ENCODE measurements at regions not wholly inside any gene's neighbourhood (a gene's known extent, or its start where the extent isn't known, plus 50 kb on each side); places are given as distances from the start of the nearest gene placed in this dataset.

DNA sequence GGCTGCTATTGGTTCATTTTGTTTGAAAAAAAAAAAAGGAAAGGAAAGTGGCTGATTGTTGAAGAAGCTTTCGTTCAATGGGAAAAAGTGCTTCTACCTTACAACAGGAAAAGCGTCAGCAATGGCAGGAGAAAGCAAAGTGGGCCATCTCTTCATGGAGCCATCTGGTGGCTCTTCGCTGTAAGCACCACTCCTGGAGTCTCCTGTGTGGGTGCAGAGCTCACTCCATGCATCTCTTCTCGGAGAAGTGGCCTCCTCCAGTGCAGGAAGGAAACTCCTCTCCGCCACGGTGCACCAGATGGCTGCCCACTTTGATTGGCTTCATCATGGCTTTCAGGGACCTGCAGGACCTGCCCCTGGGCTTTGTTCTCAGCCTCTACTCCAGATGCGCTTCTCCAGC, 250.9 kb downstream of the PTEN start:
- Histone ChIP-seq H3K36me3 (ENCODE audit: control insufficient read depth in 2 of 3, insufficient read depth in 3 of 3, low read length in 3 of 3) (no peaks in the 10 kb centered on the region), H3K27ac (ENCODE audit: low read depth in 2 of 2, low read length in 2 of 2) (no peak overlapping the region), H3K9me3 (ENCODE audit: control insufficient read depth in 2 of 3, insufficient read depth in 1 of 3, low read length in 3 of 3) (no peaks in the 10 kb centered on the region), H3K9ac (ENCODE audit: low read length in 3 of 3) (peak overlapping the region in 1 of 3 donors; percentile 4), H3K4me3 (ENCODE audit: low read length in 3 of 3) (no peak overlapping the region), H3K4me1 (ENCODE audit: control insufficient read depth in 2 of 3, insufficient read depth in 2 of 3, low read depth in 1 of 3, low read length in 3 of 3) (no peaks in the 10 kb centered on the region), H3K27me3 (ENCODE audit: control insufficient read depth, insufficient read depth, low read length) (no peaks in the 10 kb centered on the region)
- intact Hi-C loops (cut with DNase I), result no loop called here
- FAIRE-seq (no peak), DNase-seq (peak in 2 of 5 donors; percentile 35 to 42)
- TF ChIP-seq, protein P1, sequence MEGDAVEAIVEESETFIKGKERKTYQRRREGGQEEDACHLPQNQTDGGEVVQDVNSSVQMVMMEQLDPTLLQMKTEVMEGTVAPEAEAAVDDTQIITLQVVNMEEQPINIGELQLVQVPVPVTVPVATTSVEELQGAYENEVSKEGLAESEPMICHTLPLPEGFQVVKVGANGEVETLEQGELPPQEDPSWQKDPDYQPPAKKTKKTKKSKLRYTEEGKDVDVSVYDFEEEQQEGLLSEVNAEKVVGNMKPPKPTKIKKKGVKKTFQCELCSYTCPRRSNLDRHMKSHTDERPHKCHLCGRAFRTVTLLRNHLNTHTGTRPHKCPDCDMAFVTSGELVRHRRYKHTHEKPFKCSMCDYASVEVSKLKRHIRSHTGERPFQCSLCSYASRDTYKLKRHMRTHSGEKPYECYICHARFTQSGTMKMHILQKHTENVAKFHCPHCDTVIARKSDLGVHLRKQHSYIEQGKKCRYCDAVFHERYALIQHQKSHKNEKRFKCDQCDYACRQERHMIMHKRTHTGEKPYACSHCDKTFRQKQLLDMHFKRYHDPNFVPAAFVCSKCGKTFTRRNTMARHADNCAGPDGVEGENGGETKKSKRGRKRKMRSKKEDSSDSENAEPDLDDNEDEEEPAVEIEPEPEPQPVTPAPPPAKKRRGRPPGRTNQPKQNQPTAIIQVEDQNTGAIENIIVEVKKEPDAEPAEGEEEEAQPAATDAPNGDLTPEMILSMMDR (IDR thresholded peaks at IDR 0.05; ENCODE audit: borderline replicate concordance, extremely low read depth, insufficient read depth), result peak; percentile 77

DNA sequence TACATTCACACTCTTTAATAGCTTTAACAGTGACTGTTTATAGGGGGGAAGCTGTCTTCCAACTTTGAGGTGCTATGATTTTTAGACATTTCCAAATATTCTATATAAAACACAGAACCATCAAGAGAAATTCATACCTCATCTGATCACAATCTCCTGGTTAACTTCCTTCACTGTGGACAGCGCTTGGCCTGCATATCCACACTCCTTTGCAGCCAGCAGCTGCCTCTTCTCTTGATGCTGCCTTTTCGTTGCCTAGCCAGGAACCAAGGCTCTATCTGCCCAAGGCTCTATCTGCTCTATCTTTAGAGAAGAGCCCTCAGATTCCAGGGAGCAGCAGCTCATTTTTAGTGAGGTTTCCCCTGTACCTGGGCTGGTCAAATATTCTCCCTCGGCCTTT, 252.0 kb downstream of the PTEN start:
- DNase-seq, result no peak
- no peak overlapping the region for H3K4me3 ChIP-seq (ENCODE audit: low read length in 3 of 3)
- no peaks in the 10 kb centered on the region for H3K9me3 ChIP-seq (ENCODE audit: control insufficient read depth in 2 of 3, insufficient read depth in 1 of 3, low read length in 3 of 3)
- no peak for FAIRE-seq
- no peaks in the 10 kb centered on the region for H3K27me3 ChIP-seq (ENCODE audit: control insufficient read depth, insufficient read depth, low read length)
- H3K9ac ChIP-seq (ENCODE audit: low read length in 3 of 3), result no peak overlapping the region
- TF ChIP-seq, protein P1 (IDR thresholded peaks at IDR 0.05; ENCODE audit: borderline replicate concordance, extremely low read depth, insufficient read depth), result no peak
- H3K36me3 ChIP-seq (ENCODE audit: control insufficient read depth in 2 of 3, insufficient read depth in 3 of 3, low read length in 3 of 3), result no peaks in the 10 kb centered on the region
- H3K27ac ChIP-seq (ENCODE audit: low read depth in 2 of 2, low read length in 2 of 2), result no peak overlapping the region
- intact Hi-C loops (cut with DNase I), result no loop called here
- no peaks in the 10 kb centered on the region for H3K4me1 ChIP-seq (ENCODE audit: control insufficient read depth in 2 of 3, insufficient read depth in 2 of 3, low read depth in 1 of 3, low read length in 3 of 3)

DNA sequence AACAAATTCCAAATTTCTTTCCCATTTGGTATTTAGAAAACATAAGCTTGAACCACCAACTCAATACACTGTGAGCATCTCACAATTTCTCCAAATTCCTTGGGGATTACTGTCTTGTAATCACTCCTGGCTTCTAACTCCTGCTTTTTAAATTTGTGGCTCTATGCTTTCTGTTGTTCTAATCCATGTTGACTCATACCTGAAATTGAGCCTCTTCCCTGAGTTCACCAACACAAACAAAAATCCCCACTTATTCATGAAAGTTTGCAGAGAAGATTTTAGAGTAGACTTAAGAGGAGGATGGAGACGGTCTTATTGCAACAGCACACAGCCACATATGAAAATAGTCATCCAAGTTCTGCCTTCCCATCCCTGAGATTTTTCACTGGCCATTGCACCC, 252.5 kb downstream of the PTEN start:
- Histone ChIP-seq H3K36me3 (ENCODE audit: control insufficient read depth in 2 of 3, insufficient read depth in 3 of 3, low read length in 3 of 3) (no peaks in the 10 kb centered on the region), H3K9ac (ENCODE audit: low read length in 3 of 3) (no peak overlapping the region), H3K4me3 (ENCODE audit: low read length in 3 of 3) (no peak overlapping the region), H3K9me3 (ENCODE audit: control insufficient read depth in 2 of 3, insufficient read depth in 1 of 3, low read length in 3 of 3) (no peaks in the 10 kb centered on the region), H3K27me3 (ENCODE audit: control insufficient read depth, insufficient read depth, low read length) (no peaks in the 10 kb centered on the region), H3K4me1 (ENCODE audit: control insufficient read depth in 2 of 3, insufficient read depth in 2 of 3, low read depth in 1 of 3, low read length in 3 of 3) (no peaks in the 10 kb centered on the region), H3K27ac (ENCODE audit: low read depth in 2 of 2, low read length in 2 of 2) (no peak overlapping the region)
- TF ChIP-seq, protein P1 (IDR thresholded peaks at IDR 0.05; ENCODE audit: borderline replicate concordance, extremely low read depth, insufficient read depth), result no peak
- no peak for DNase-seq
- intact Hi-C loops (cut with DNase I), result no loop called here
- no peak for FAIRE-seq

DNA sequence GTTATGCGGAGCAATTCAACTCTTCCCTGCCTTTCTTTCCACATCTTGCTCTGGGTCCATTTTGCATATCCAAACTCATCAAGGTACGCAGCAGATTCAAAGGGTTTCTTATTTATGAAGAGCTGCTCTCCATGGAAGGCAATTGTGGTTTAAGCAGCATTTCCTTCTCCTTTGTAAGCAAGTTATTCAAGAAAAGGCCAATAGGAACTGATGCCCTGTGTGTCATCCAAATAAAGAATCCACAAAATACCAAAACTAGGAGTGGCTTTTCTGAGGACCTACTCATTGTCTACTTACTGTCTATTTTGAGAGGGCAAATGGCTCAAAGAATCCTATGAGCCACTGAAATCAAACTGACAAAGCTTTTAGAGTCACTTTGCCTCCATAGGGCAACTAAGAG, 253.1 kb downstream of the PTEN start:
- intact Hi-C loops (cut with DNase I), result no loop called here
- DNase-seq (no peak), FAIRE-seq (no peak)
- Histone ChIP-seq H3K27ac (ENCODE audit: low read depth in 2 of 2, low read length in 2 of 2) (no peak overlapping the region), H3K27me3 (ENCODE audit: control insufficient read depth, insufficient read depth, low read length) (no peaks in the 10 kb centered on the region), H3K4me3 (ENCODE audit: low read length in 3 of 3) (no peak overlapping the region), H3K4me1 (ENCODE audit: control insufficient read depth in 2 of 3, insufficient read depth in 2 of 3, low read depth in 1 of 3, low read length in 3 of 3) (no peaks in the 10 kb centered on the region), H3K9me3 (ENCODE audit: control insufficient read depth in 2 of 3, insufficient read depth in 1 of 3, low read length in 3 of 3) (no peaks in the 10 kb centered on the region), H3K36me3 (ENCODE audit: control insufficient read depth in 2 of 3, insufficient read depth in 3 of 3, low read length in 3 of 3) (no peaks in the 10 kb centered on the region), H3K9ac (ENCODE audit: low read length in 3 of 3) (no peak overlapping the region)
- TF ChIP-seq, protein P1 (IDR thresholded peaks at IDR 0.05; ENCODE audit: borderline replicate concordance, extremely low read depth, insufficient read depth), result no peak

Measured in kidney (tissue), 13 donors.